ENCODE measurements at regions not wholly inside any gene's neighbourhood (a gene's known extent, or its start where the extent isn't known, plus 50 kb on each side); places are given as distances from the start of the nearest gene placed in this dataset.

DNA sequence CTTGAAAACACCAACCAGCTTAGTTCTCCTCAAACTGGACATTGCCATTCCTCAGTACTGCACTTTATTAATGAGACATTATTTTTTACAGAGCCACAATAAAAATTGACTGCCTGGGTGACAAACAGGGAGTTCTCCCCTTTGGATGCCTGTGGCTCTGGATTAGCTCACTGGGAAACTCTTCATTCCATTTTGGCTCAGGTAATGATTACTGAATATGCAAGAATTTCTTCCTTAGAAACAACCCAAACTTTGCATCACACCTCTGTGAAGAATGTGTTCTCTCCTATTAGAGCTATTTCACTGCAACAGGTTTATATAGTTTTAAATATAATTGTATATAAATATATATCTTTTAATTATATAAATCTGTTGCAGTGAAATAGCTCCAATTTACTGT is 2065.8 kb downstream of the ARAP2 start:
- no peak for DNase-seq (ENCODE audit: low read depth in 2 of 2)

- no peak for DNase-seq (ENCODE audit: low read depth in 2 of 2)
These were observed 2062.9 kb downstream of the ARAP2 start for GRCh38 chr4:34181311-34181841.

DNA sequence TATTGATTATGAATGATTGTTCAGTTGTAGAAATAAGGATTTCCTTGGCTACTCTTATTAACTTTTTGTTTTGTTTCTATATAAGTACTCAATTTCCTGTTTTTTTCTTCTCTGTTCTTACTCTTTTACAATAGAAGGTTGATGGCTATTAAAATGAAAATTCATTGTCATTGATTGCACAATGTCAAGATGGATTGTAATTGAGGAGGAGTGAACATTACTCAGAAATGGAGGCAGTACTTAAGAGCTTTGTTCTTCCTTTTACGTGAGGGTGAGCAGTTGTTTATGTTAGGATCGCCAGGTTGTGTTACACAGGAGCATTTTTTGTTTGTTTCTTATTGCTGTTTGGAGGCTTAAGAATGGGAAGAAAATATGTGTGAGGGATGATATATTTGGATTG is 2062.4 kb downstream of the ARAP2 start:
- DNase-seq (ENCODE audit: low read depth in 2 of 2): no peak

DNA sequence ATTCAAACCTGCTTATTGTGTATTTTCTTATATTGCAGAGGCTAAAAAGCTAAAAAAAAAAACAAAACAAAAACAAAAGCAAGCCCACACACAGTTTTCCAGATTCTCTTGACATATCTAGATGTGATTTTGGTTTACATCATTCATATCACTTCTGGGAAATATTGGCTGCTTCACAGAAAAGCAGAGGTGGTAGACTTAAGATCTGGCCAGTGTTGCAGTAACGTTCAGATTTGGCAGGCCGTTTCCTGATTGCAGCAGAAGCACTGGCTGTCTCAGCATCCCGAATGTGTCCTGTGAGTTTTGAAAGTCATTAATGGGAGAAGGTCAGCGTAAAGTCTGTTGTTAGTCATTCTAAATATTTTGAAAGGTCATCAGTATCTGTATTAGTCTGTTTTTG is 2062.0 kb downstream of the ARAP2 start:
- DNase-seq (ENCODE audit: low read depth in 2 of 2): no peak

- DNase-seq (ENCODE audit: low read depth in 2 of 2): no peak
These were observed 2060.4 kb downstream of the ARAP2 start for GRCh38 chr4:34183926-34184325.

DNA sequence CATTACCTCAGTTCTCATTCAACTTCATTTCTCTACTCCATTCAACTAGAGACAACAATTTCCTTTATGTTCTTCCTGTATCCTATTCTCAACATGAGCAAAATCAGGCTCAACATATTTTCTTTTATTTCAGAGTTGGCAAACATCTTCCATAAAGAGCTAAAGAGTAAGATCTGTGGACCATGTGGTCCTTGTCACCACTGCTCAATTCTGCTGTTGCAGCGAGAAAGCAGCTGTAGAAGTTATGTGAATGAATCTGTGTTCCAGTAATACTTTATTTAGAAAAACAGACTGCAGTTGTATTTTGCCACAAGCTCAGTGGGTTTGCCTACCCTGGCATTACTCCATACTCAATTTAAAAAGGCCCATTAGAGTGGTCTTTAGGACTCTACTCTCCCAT is 2057.3 kb downstream of the ARAP2 start:
- no peak for DNase-seq (ENCODE audit: low read depth in 2 of 2)

DNA sequence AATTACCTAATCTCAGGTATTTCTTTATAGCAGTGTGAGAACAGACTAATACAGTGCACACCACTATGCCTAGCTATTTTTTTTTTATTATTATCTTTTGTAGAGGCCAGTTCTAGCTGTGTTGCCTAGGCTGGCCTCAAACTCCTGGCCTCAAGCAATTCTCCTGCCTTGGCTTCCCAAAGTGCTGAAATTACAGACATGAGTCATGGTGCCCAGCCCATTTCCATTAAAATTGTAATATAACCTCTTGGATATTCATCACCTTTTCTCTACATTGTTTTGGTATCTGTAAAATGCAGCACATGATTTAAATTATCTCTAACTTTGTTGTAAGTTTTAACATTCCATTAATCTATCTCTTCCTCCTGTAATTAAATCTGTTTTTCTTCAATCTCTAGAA is 2052.9 kb downstream of the ARAP2 start:
- DNase-seq (ENCODE audit: low read depth in 2 of 2): no peak

DNA sequence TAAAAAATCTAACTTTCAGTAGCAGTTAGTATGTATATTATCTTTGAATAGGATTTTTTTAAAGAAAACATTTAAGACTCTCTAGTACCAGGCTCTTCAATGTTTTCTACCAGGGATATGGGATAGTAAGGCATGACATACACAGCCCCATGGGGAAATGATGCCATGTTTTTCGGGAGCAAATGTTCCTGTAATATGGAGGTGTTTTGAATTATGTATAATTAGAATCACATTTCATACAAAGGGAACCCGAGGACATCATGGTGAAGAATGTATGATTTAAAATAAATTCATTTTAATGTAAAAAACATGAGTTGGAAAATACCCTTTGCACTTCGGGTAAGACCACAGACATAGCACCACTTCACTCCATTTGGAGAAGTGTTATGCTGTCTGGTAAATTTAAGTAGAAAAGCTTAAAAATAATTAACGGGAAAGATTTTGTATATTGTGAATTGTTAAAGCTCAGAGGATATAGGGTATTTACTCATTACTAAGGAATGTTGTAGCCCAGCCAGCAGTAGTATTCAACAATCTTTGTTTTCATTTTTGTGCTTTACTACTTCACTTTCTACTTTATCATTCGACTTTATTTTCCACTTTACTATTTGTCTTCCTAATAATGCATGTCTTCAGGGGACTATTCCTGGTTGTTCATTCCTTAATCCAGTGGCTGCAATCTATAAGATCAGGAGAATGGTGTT is 2050.7 kb downstream of the ARAP2 start:
- no peak for DNase-seq (ENCODE audit: low read depth in 2 of 2)

- DNase-seq (ENCODE audit: low read depth in 2 of 2): no peak
These were observed 2049.7 kb downstream of the ARAP2 start for GRCh38 chr4:34194585-34194984.

GRCh38 chr4:34196375-34196774 is 2047.9 kb downstream of the ARAP2 start:
- no peak for DNase-seq (ENCODE audit: low read depth in 2 of 2)

GRCh38 chr4:34198966-34199365 is 2045.3 kb downstream of the ARAP2 start:
- DNase-seq (ENCODE audit: low read depth in 2 of 2): no peak

DNA sequence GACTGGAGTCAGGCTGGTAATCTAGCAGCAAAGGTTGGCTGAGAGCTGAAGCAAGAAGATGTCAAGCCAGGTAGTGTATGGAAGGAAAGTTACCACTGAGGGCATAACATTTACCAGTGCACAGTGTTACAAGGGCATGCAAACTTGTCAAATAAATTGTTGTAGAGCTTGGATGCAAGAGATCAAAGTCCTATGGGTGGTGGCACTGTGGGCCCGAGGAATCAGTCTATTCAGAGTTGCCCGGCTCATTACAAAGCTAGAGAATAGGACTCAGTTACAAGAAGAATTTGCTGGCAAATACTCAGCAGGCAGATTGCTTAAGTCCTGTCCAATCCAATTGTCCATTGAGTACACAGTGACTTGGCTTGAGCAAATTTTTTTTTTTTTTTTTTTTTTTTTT is 2043.8 kb downstream of the ARAP2 start:
- no peak for DNase-seq (ENCODE audit: low read depth in 2 of 2)

GRCh38 chr4:34202154-34202553 is 2042.2 kb downstream of the ARAP2 start:
- no peak for DNase-seq (ENCODE audit: low read depth in 2 of 2)

GRCh38 chr4:34220601-34221000 is 2023.7 kb downstream of the ARAP2 start:
- DNase-seq (ENCODE audit: low read depth in 2 of 2): no peak

DNA sequence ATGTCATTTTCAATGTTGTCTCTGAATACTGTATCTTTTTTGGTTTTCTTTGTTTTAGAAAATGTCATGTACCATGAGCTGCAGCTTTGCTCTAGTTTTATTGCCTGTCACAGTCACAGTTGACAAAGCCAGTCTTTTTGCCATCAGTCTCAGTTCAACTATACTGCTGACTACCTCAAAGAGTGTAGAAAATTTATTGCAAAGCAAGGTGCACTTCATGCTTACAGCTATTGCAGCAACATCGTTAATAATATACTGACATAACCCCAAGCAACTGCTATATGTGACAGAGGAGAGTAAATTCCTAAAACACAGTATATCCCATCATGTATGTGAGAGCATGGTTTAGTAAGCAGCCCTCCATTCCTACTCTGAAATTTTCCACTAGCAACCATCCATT is 2022.3 kb downstream of the ARAP2 start:
- no peak for DNase-seq (ENCODE audit: low read depth in 2 of 2)

DNA sequence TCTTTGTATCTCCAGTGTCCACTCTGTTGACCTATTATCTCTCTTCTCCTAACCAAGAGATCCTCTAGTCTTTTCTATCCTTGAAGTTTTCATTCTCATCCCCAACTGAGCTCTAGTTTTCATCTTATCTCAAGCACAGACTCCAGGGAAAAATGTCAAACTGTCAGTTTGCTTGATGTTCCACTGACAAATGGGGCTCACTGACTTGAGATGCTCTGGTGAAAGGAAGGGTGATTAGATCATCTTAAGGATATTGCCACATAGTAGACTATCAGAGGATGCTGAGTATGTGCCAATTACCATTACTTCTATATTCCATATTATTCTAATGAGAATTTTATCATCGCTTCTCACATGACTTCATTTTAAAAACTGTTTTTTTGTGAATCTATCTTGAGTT is 2008.2 kb downstream of the ARAP2 start:
- DNase-seq (ENCODE audit: low read depth in 2 of 2): no peak

DNA sequence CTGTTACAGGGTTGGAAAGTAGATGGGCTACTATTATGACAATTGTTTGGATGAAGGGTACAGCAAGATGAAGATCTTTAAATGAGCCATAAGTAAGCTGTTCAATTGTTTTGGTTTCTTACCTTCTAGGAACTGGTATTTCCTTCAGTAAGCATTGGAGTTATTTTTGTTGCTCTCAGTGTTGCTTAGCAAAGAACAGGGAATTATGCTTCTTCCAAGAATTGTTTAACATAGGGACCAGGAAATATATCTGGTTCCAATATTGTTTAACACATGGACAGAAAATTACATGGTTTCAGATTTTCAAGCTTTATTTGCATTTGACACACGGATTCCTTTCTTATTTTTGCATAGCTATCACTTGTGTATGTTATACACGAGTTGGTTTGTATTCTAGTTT is 1999.0 kb downstream of the ARAP2 start:
- no peak for DNase-seq (ENCODE audit: low read depth in 2 of 2)

GRCh38 chr4:34250562-34250961 is 1993.8 kb downstream of the ARAP2 start:
- DNase-seq (ENCODE audit: low read depth in 2 of 2): no peak

- DNase-seq (ENCODE audit: low read depth in 2 of 2): no peak
These were observed 1991.1 kb downstream of the ARAP2 start for GRCh38 chr4:34253239-34253638.

DNA sequence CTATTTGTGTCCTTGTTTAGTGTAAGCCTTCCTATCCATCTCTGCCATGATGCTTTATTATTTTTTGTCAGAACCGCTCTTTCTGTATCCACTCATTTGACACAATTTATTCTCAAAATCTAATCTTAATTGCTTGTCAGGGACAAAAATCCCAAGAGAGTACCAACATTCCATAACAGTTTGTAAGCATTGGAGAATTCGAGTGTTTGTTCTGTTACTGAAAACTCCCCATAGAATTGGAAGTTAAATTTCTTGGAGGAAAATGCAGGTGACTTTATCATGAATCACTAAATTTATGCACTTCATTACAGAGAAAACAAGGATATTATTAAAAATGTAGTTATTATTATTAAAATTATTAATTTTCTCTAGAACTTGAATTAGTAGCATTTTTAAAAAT is 1986.1 kb downstream of the ARAP2 start:
- DNase-seq (ENCODE audit: low read depth in 2 of 2): no peak

GRCh38 chr4:34261799-34262314 is 1982.5 kb downstream of the ARAP2 start:
- no peak for DNase-seq (ENCODE audit: low read depth in 2 of 2)

- no peak for DNase-seq (ENCODE audit: low read depth in 2 of 2)
These were observed 1974.7 kb downstream of the ARAP2 start for GRCh38 chr4:34269613-34270012.

DNA sequence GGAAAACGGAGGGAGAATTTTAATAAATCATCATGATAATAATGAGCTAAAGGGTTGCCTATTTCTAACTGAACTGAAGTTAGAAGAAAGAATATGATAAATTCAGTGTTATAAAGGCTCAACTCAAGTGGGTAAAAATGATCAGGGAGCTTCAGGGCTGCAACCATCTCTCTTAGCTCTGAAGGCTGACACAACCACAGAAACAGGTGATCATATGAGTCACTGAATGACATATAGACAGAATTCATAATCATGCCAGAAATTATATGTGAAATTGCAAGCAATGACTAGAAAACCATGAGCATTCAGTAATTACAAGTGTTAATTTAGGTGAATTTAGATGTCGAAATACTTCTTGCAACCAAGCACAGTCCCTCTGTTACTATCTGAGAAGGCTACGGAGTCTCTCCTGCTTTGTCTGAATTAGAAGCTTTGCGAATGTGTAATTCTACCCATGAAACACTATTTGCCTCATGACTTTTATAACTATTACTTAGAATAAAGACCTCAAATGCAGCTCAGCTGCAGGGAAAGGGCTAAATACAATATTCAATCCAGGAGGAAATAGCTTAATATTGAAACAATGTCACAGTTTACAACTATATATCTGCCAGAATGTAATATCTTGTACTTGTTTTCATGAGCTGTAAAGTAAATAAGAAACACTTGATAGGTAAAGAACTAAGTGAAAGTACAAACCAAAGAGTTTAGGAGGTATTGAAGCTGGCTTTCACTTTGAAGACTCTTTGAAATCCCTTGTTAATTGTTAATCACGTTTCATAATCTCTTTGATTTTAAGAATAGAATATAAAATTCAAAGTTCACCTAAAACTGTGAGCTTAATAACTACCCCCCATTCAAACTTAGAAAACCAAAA is 1972.6 kb downstream of the ARAP2 start:
- DNase-seq (ENCODE audit: low read depth in 2 of 2): no peak

Measured in stimulated activated CD4-positive, alpha-beta T cell treated with anti-CD3 and anti-CD28 coated beads, Interleukin-1b, Interleukin-23, amount 100 ng/mL, for 4 hours (primary cell).